ENCODE measurements at regions not wholly inside any gene's neighbourhood (a gene's known extent, or its start where the extent isn't known, plus 50 kb on each side); places are given as distances from the start of the nearest gene placed in this dataset.

DNA sequence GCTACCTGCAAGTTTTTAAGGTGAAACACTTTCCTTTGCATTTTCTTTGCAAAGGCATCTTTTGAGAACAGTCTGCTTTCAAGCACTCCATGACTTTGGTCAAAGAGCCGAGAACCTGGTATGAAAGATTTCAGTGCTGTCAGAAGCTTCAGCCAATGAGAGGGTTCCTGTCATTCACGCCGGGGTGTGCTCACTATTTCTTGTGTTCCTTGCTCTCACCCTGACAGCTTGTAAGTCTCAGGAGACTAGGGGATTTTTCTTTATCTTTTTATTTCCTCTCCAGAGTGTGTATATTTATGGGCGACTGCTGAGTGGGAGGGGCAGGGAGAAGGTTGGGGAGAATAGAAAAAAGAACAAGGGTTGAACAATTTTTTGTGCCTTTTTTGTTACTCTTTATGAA, 334.0 kb downstream of the PSAT1 start:
- H3K4me2 ChIP-seq (ENCODE audit: low read length) = no peak overlapping the region
- no peaks in the 10 kb centered on the region for H3K27me3 Mint-ChIP-seq (ENCODE audit: low read depth, unreplicated experiment)
- no peak overlapping the region for H3K27ac ChIP-seq (ENCODE audit: low read depth, low read length)
- H3K36me3 ChIP-seq (ENCODE audit: insufficient read depth, low read length) = no peaks in the 10 kb centered on the region
- no peak overlapping the region for H3K9ac ChIP-seq (ENCODE audit: low read length)
- H3K27me3 ChIP-seq (ENCODE audit: insufficient read depth, low read length) = no peaks in the 10 kb centered on the region
- H4K20me1 ChIP-seq (ENCODE audit: insufficient read depth, low read length) = no peaks in the 10 kb centered on the region
- no peak overlapping the region for H2AFZ ChIP-seq (ENCODE audit: low read depth, low read length)
- no peak overlapping the region for H3K27ac Mint-ChIP-seq (ENCODE audit: unreplicated experiment)
- peaks cover 7% of the 10 kb centered on the region for H3K4me1 Mint-ChIP-seq (ENCODE audit: low read depth, unreplicated experiment)
- no peaks in the 10 kb centered on the region for H3K36me3 Mint-ChIP-seq (ENCODE audit: low read depth, unreplicated experiment)
- H3K4me1 ChIP-seq (ENCODE audit: insufficient read depth, low read length) = no peaks in the 10 kb centered on the region
- H3K9me3 ChIP-seq (ENCODE audit: insufficient read depth, low read depth, low read length) = no peaks in the 10 kb centered on the region
- no peak overlapping the region for H3K4me3 Mint-ChIP-seq (ENCODE audit: unreplicated experiment)
- DNase-seq (ENCODE audit: low read depth) = no peak
- no peaks in the 10 kb centered on the region for H3K9me3 Mint-ChIP-seq (ENCODE audit: unreplicated experiment)
- no peak for FAIRE-seq
- no peaks in the 10 kb centered on the region for H3K79me2 ChIP-seq (ENCODE audit: insufficient read depth, low read length)
- H3K4me3 ChIP-seq (ENCODE audit: insufficient read depth, low read depth, low read length) = no peak overlapping the region
- TF ChIP-seq, protein P1, sequence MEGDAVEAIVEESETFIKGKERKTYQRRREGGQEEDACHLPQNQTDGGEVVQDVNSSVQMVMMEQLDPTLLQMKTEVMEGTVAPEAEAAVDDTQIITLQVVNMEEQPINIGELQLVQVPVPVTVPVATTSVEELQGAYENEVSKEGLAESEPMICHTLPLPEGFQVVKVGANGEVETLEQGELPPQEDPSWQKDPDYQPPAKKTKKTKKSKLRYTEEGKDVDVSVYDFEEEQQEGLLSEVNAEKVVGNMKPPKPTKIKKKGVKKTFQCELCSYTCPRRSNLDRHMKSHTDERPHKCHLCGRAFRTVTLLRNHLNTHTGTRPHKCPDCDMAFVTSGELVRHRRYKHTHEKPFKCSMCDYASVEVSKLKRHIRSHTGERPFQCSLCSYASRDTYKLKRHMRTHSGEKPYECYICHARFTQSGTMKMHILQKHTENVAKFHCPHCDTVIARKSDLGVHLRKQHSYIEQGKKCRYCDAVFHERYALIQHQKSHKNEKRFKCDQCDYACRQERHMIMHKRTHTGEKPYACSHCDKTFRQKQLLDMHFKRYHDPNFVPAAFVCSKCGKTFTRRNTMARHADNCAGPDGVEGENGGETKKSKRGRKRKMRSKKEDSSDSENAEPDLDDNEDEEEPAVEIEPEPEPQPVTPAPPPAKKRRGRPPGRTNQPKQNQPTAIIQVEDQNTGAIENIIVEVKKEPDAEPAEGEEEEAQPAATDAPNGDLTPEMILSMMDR (IDR thresholded peaks at IDR 0.05; ENCODE audit: insufficient read depth, low read depth, low read length) = no peak
- no peak for TF ChIP-seq EZH2 (IDR thresholded peaks at IDR 0.05; ENCODE audit: insufficient read depth, low read length)

DNA sequence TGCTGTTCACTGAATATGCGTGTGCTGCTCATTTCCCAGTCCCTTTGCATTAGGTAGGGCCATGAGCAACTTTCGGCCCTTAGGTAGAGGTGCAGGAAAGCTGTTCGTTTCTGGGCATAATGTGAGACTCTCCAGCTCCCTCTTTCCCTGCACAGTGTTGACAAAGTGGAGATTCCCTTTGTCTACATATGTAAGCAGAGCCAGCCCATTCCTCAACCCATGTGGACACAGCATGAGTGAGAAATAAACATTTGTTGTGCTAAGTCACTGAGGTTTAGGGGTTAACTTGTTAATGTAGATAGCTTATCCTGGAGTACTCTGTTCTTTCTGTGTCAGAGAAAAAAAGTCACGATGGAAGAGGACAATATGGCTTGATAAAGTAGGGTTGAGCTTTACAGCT, 343.8 kb downstream of the PSAT1 start:
- Mint-ChIP-seq H3K4me3 (ENCODE audit: unreplicated experiment) (no peak overlapping the region), H3K4me1 (ENCODE audit: low read depth, unreplicated experiment) (peaks cover 14% of the 10 kb centered on the region), H3K9me3 (ENCODE audit: unreplicated experiment) (no peaks in the 10 kb centered on the region), H3K27ac (ENCODE audit: unreplicated experiment) (no peak overlapping the region), H3K36me3 (ENCODE audit: low read depth, unreplicated experiment) (no peaks in the 10 kb centered on the region), H3K27me3 (ENCODE audit: low read depth, unreplicated experiment) (no peaks in the 10 kb centered on the region)
- H4K20me1 ChIP-seq (ENCODE audit: insufficient read depth, low read length) = no peaks in the 10 kb centered on the region
- no peaks in the 10 kb centered on the region for H3K79me2 ChIP-seq (ENCODE audit: insufficient read depth, low read length)
- H3K4me3 ChIP-seq (ENCODE audit: insufficient read depth, low read depth, low read length) = no peak overlapping the region
- no peak overlapping the region for H2AFZ ChIP-seq (ENCODE audit: low read depth, low read length)
- no peak overlapping the region for H3K4me2 ChIP-seq (ENCODE audit: low read length)
- no peak overlapping the region for H3K27ac ChIP-seq (ENCODE audit: low read depth, low read length)
- H3K4me1 ChIP-seq (ENCODE audit: insufficient read depth, low read length) = no peaks in the 10 kb centered on the region
- no peak for DNase-seq (ENCODE audit: low read depth)
- FAIRE-seq = no peak
- no peaks in the 10 kb centered on the region for H3K36me3 ChIP-seq (ENCODE audit: insufficient read depth, low read length)
- no peaks in the 10 kb centered on the region for H3K9me3 ChIP-seq (ENCODE audit: insufficient read depth, low read depth, low read length)
- no peak overlapping the region for H3K9ac ChIP-seq (ENCODE audit: low read length)
- TF ChIP-seq EZH2 (IDR thresholded peaks at IDR 0.05; ENCODE audit: insufficient read depth, low read length) = no peak
- TF ChIP-seq, protein P1 (IDR thresholded peaks at IDR 0.05; ENCODE audit: insufficient read depth, low read depth, low read length) = no peak
- H3K27me3 ChIP-seq (ENCODE audit: insufficient read depth, low read length) = no peaks in the 10 kb centered on the region

GRCh38 chr9:78644359-78644758, 347.4 kb downstream of the PSAT1 start:
- H3K27ac ChIP-seq (ENCODE audit: low read depth, low read length) = no peak overlapping the region
- H3K9me3 ChIP-seq (ENCODE audit: insufficient read depth, low read depth, low read length) = no peaks in the 10 kb centered on the region
- peak; percentile 39 for FAIRE-seq
- H3K9me3 Mint-ChIP-seq (ENCODE audit: unreplicated experiment) = peaks cover 5% of the 10 kb centered on the region
- H3K4me3 Mint-ChIP-seq (ENCODE audit: unreplicated experiment) = no peak overlapping the region
- no peak for DNase-seq (ENCODE audit: low read depth)
- H3K79me2 ChIP-seq (ENCODE audit: insufficient read depth, low read length) = no peaks in the 10 kb centered on the region
- H3K4me2 ChIP-seq (ENCODE audit: low read length) = no peak overlapping the region
- H2AFZ ChIP-seq (ENCODE audit: low read depth, low read length) = no peak overlapping the region
- H3K9ac ChIP-seq (ENCODE audit: low read length) = no peak overlapping the region
- H3K4me1 ChIP-seq (ENCODE audit: insufficient read depth, low read length) = no peaks in the 10 kb centered on the region
- TF ChIP-seq EZH2 (IDR thresholded peaks at IDR 0.05; ENCODE audit: insufficient read depth, low read length) = no peak
- TF ChIP-seq, protein P1 (IDR thresholded peaks at IDR 0.05; ENCODE audit: insufficient read depth, low read depth, low read length) = no peak
- H3K36me3 Mint-ChIP-seq (ENCODE audit: low read depth, unreplicated experiment) = no peaks in the 10 kb centered on the region
- H3K36me3 ChIP-seq (ENCODE audit: insufficient read depth, low read length) = no peaks in the 10 kb centered on the region
- H3K4me1 Mint-ChIP-seq (ENCODE audit: low read depth, unreplicated experiment) = no peaks in the 10 kb centered on the region
- no peak overlapping the region for H3K27ac Mint-ChIP-seq (ENCODE audit: unreplicated experiment)
- H4K20me1 ChIP-seq (ENCODE audit: insufficient read depth, low read length) = no peaks in the 10 kb centered on the region
- H3K27me3 ChIP-seq (ENCODE audit: insufficient read depth, low read length) = no peaks in the 10 kb centered on the region
- H3K4me3 ChIP-seq (ENCODE audit: insufficient read depth, low read depth, low read length) = no peak overlapping the region
- H3K27me3 Mint-ChIP-seq (ENCODE audit: low read depth, unreplicated experiment) = no peaks in the 10 kb centered on the region

Measured in astrocyte (in vitro differentiated cells and primary cell).